Esophagus muscularis mucosa (tissue), 3 donors: ENCODE measurements at regions not wholly inside any gene's neighbourhood (a gene's known extent, or its start where the extent isn't known, plus 50 kb on each side); places are given as distances from the start of the nearest gene placed in this dataset.

Source experiments
- CTCF ChIP-seq, 3 experiments: fragments of 200-600 bp in 2 of 3; fragments of 450-650 bp in 1 of 3; sonication (generic) in 2 of 3; IDR thresholded peaks; one replicate each; pipeline ENCODE4 v1.5.1; 2017 to 2019; ENCODE audit warnings: antibody characterized with exemption in 3 of 3, mild to moderate bottlenecking in 2 of 3, moderate library complexity in 1 of 3
- POLR2A ChIP-seq: fragments of 450-650 bp; IDR thresholded peaks from one replicate; pipeline ENCODE4 v1.6.1; 2017; ENCODE audit warnings: antibody characterized with exemption, moderate library complexity, mild to moderate bottlenecking, low read depth
- POLR2AphosphoS5 ChIP-seq, 2 donors: sonication (generic); formaldehyde crosslinking; IDR thresholded peaks; one replicate each; pipeline ENCODE4 v1.6.1; 2017; ENCODE audit warnings: antibody characterized with exemption in 2 of 2

GRCh38 chr2:100666996-100667395 is 104.2 kb downstream of the PDCL3 start:
- TF ChIP-seq POLR2AphosphoS5 (IDR thresholded peaks at IDR 0.05) = no peak
- no peak for TF ChIP-seq CTCF (IDR thresholded peaks at IDR 0.05)
- TF ChIP-seq POLR2A = no peak
